Mammary epithelial cell (primary cell): ENCODE measurements at regions not wholly inside any gene's neighbourhood (a gene's known extent, or its start where the extent isn't known, plus 50 kb on each side); places are given as distances from the start of the nearest gene placed in this dataset.

Experiments used
- EZH2 ChIP-seq: IDR thresholded peaks from 2 replicates; pipeline ENCODE4 v1.6.1; 2012; ENCODE audit warnings: low read length, inconsistent platforms, borderline replicate concordance
- TF ChIP-seq, protein P1 (sequence below), 2 donors: IDR thresholded peaks in 1 of 2; conservative IDR thresholded peaks in 1 of 2; 2 replicates each; pipeline ENCODE4 v1.5.1; 2011 to 2012; ENCODE audit warnings: inconsistent platforms in 2 of 2, low read length in 2 of 2, mild to moderate bottlenecking in 2 of 2, control low read depth in 1 of 2, low read depth in 1 of 2; ENCODE audit not compliant: insufficient read depth in 1 of 2; ENCODE audit errors: extremely low read depth in 1 of 2

DNA sequence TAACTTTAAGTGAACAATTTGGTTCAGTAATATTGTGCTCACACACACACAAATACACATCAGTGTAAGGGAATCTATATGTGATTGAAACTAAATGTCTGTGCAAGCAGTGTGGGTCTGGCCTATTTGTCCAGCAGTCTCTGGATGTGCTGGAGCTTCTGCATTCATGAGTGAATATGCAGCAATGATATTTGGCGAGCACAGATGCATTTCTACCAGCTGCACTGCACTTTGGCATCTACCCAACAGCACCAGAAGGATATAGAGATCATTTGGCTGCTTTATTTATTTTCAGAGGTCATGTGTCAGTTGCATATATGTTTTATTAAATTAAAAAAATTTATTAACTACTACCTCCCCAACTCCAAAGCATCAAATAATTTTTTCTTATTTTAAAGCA is 613.4 kb upstream of the NR3C2 start:
- TF ChIP-seq, protein P1, sequence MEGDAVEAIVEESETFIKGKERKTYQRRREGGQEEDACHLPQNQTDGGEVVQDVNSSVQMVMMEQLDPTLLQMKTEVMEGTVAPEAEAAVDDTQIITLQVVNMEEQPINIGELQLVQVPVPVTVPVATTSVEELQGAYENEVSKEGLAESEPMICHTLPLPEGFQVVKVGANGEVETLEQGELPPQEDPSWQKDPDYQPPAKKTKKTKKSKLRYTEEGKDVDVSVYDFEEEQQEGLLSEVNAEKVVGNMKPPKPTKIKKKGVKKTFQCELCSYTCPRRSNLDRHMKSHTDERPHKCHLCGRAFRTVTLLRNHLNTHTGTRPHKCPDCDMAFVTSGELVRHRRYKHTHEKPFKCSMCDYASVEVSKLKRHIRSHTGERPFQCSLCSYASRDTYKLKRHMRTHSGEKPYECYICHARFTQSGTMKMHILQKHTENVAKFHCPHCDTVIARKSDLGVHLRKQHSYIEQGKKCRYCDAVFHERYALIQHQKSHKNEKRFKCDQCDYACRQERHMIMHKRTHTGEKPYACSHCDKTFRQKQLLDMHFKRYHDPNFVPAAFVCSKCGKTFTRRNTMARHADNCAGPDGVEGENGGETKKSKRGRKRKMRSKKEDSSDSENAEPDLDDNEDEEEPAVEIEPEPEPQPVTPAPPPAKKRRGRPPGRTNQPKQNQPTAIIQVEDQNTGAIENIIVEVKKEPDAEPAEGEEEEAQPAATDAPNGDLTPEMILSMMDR (conservative IDR thresholded peaks at IDR 0.05 in 1 of 2, IDR thresholded peaks at IDR 0.05 in 1 of 2; ENCODE audit: extremely low read depth in 1 of 2, insufficient read depth in 1 of 2, low read depth in 1 of 2, low read length in 2 of 2): no peak
- TF ChIP-seq EZH2: no peak
